NB4 (cell line): ENCODE measurements at regions not wholly inside any gene's neighbourhood (a gene's known extent, or its start where the extent isn't known, plus 50 kb on each side); places are given as distances from the start of the nearest gene placed in this dataset.

Experiments
- CTCF ChIP-seq: IDR thresholded peaks from one replicate; pipeline ENCODE4 v1.5.1; 2012; ENCODE audit warnings: low read depth, low read length
- POLR2A ChIP-seq: IDR thresholded peaks from 2 replicates; pipeline ENCODE4 v1.6.1; 2011; ENCODE audit warnings: mild to moderate bottlenecking; ENCODE audit not compliant: insufficient read length; ENCODE audit errors: extremely low read depth
- TF ChIP-seq, protein P1 (sequence below): IDR thresholded peaks from 2 replicates; pipeline ENCODE4 v1.6.1; 2011; ENCODE audit warnings: low read depth, low read length

DNA sequence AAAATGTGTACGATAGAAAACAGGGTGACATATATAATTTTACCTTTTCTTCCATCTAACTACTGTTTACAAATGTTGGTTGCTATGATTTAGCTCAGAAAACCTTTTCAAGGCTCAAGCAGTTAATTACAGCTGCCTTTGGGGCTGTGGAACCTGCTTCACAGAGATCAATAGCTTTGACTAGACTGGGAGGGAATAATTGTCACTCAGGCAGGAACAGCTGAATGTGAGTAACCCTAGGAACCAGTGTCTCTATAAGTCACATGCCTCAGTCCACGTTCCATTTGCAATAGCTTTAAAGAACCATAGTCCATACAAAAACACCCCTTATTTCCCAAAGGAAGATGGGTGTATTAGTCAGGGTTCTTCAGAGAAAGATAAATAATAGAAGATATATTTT is 306.8 kb upstream of the ERCC4 start:
- TF ChIP-seq, protein P1, sequence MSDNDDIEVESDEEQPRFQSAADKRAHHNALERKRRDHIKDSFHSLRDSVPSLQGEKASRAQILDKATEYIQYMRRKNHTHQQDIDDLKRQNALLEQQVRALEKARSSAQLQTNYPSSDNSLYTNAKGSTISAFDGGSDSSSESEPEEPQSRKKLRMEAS: no peak
- no peak for TF ChIP-seq CTCF
- no peak for TF ChIP-seq POLR2A
